GM12872 (cell line): ENCODE measurements at regions not wholly inside any gene's neighbourhood (a gene's known extent, or its start where the extent isn't known, plus 50 kb on each side); places are given as distances from the start of the nearest gene placed in this dataset.

ENCODE experiments used
- CTCF ChIP-seq: IDR thresholded peaks from 3 replicates; pipeline ENCODE4 v1.5.1; 2011; ENCODE audit warnings: low read depth, mild to moderate bottlenecking, low read length, moderate library complexity; ENCODE audit not compliant: insufficient read depth

DNA sequence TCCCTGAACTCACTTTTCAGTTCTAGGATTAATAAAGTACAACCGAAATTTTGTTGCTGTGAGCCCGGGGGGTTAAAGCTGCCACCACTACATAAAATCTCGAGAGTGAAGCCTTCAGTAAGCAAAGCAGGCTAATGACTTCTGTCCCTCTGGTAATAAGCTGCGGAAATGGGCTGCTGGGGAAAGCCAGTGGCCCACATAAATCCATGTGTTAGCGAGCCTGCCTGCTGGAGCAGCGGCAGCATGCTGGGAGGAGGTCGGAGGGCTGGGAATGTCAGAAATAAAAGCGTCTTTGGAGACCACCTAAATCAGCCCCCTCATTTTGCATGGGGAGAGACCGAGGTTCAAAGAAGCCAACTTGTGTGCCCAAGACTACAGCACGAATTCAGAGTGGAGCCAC lies 371.7 kb downstream of the TNS1 start:
- TF ChIP-seq CTCF = no peak

DNA sequence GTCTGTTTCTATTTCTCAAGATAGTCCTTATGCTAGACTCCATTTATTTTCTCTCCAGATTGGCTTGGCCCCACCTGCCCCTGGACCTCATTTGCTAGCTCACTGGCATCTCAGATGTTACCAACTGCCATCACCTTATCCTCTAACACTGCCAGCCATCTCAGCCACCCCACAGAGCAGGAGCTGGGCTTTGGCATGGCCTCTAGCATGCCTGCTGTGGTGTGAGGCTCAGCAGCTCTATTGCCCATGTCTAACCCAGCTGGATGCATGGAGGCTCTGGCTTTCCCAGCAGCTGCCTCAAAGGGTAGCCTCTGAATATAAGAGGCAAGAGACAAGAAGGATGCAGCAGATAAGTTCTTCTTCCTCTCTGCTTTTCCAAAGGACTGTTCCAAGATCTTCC lies 373.4 kb downstream of the TNS1 start:
- TF ChIP-seq CTCF = no peak

DNA sequence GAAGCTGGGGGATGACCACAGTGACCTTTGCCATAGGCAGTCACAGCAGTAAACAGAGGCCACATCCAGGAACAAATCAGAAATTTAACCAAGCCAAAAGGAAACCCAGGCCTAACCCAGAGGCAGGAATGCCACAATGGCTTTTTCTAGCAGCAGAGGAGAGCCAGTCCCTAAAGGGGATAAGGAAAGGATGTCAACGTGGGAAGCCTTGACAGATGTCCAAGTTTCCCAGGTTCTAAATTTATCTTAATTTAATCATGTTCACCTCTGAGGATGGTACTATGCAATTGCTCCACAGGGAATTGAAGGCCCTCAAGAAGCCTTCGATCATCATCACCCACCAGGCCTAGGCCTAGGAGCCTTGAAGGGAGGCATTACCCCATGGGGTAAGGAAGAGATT lies 374.7 kb downstream of the TNS1 start:
- TF ChIP-seq CTCF = no peak

DNA sequence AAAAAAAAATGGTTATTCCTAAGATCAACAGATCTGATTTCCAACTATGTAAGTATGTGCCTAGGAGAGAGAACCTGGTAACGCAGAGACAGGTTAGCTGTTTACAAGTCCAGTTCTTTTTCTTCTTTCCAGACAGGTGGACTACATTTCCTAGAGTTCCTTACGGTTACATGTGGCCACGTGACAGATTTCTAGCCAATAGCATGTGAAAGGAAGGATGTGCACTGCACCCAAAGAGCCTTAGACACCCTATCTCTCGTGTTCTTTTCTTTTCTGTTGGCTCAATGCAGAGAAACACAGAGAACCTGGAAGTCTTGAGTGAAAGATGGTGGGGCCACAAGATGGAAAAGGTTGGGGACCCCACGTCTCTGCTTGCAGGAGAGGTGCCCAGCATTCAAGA lies 375.9 kb downstream of the TNS1 start:
- TF ChIP-seq CTCF = no peak

- TF ChIP-seq CTCF = no peak
These were observed 377.1 kb downstream of the TNS1 start for GRCh38 chr2:217625557-217626169.

DNA sequence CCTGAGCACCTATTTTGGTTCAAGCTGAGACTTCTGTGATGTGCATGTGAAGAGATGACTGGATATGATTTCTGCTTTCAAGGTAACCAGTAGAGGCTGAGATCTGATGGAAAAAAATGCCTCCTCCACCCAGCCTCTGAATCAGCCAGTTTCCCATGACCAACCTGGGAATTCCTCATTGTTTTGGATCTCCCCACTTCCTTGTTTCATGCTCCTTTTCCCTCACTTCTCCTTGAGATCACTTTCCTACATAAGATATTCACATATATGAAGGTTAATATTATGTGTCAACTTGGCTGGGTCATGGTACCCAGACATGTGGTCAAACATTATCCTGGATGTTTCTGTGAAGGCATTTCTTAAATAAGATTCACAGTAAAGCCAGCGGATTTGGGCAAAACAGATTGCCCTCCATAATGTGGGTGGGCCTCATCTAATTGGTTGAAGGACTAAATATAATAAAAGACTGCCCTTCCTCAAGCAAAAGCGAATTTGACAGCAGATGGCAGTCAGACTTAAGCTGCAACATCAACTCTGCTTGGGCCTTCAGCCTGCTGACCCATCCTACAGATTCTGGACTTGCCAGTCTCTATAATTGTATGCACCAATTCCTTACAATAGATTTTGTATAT lies 379.4 kb downstream of the TNS1 start:
- TF ChIP-seq CTCF = no peak

- no peak for TF ChIP-seq CTCF
These were observed 380.4 kb downstream of the TNS1 start for GRCh38 chr2:217622205-217623060.
